GM23338 (cell line): ENCODE measurements at regions not wholly inside any gene's neighbourhood (a gene's known extent, or its start where the extent isn't known, plus 50 kb on each side); places are given as distances from the start of the nearest gene placed in this dataset.

ENCODE experiments used
- ATAC-seq: fragments of 200-7000 bp; cut with Tn5 transposase; 3 replicates; pipeline ENCODE4 v1.9.1; 2020
- DNase-seq: peaks from one replicate; pipeline ENCODE4 v3.0.0-alpha.2; 2015; ENCODE audit warnings: low spot score
- H2AFZ ChIP-seq: fragments of 200-600 bp; sonication (generic); 2 replicates; pipeline ENCODE4 v1.8.0; 2016; ENCODE audit warnings: antibody characterized with exemption, mild to moderate bottlenecking, moderate library complexity
- H3F3A ChIP-seq: fragments of 200-600 bp; sonication (generic); replicated peaks from 2 replicates; pipeline ENCODE4 v1.8.0; 2017; ENCODE audit warnings: antibody characterized with exemption, mixed run types, low read depth
- H3K27ac ChIP-seq: fragments of 200-600 bp; sonication (generic); 2 replicates; pipeline ENCODE4 v1.6.1; 2016; ENCODE audit warnings: low read depth
- H3K27me3 ChIP-seq: fragments of 200-600 bp; sonication (generic); 2 replicates; pipeline ENCODE4 v1.8.0; 2016; ENCODE audit warnings: mild to moderate bottlenecking, mixed run types, moderate library complexity; ENCODE audit not compliant: insufficient read depth
- H3K36me3 ChIP-seq: fragments of 200-600 bp; sonication (generic); 2 replicates; pipeline ENCODE4 v1.8.0; 2016; ENCODE audit warnings: mild to moderate bottlenecking; ENCODE audit not compliant: insufficient read depth
- H3K4me1 ChIP-seq: fragments of 200-600 bp; sonication (generic); 2 replicates; pipeline ENCODE4 v1.8.0; 2016; ENCODE audit warnings: mild to moderate bottlenecking, moderate library complexity; ENCODE audit not compliant: insufficient read depth
- H3K4me2 ChIP-seq: fragments of 200-600 bp; sonication (generic); 2 replicates; pipeline ENCODE4 v1.7.1; 2017; ENCODE audit warnings: mixed run types
- H3K4me3 ChIP-seq: fragments of 200-600 bp; sonication (generic); 2 replicates; pipeline ENCODE4 v1.6.1; 2016; ENCODE audit warnings: mixed run types
- H3K79me2 ChIP-seq: fragments of 200-600 bp; sonication (generic); replicated peaks from 2 replicates; pipeline ENCODE4 v1.8.0; 2017; ENCODE audit warnings: mild to moderate bottlenecking; ENCODE audit not compliant: insufficient read depth
- H3K9me2 ChIP-seq: fragments of 200-600 bp; sonication (generic); 2 replicates; pipeline ENCODE4 v1.8.0; 2017; ENCODE audit not compliant: insufficient read depth
- H4K20me1 ChIP-seq: fragments of 200-600 bp; sonication (generic); replicated peaks from 2 replicates; pipeline ENCODE4 v1.8.0; 2017; ENCODE audit warnings: mild to moderate bottlenecking; ENCODE audit not compliant: insufficient read depth
- H3K27ac Mint-ChIP-seq: 2 replicates; pipeline ENCODE4 v1.8.0; 2020; ENCODE audit warnings: inconsistent platforms, mild to moderate bottlenecking, moderate library complexity, mixed read lengths
- H3K27me3 Mint-ChIP-seq: 3 replicates; pipeline ENCODE4 v1.8.0; 2022; ENCODE audit warnings: low read depth, mild to moderate bottlenecking, moderate library complexity, mixed read lengths, inconsistent platforms; ENCODE audit not compliant: insufficient read depth, poor library complexity
- H3K36me3 Mint-ChIP-seq: 3 replicates; pipeline ENCODE4 v1.8.0; 2021; ENCODE audit warnings: low read depth, mild to moderate bottlenecking, inconsistent platforms, moderate library complexity, mixed read lengths
- H3K4me1 Mint-ChIP-seq: 3 replicates; pipeline ENCODE4 v1.8.0; 2020; ENCODE audit warnings: mild to moderate bottlenecking, inconsistent platforms, mixed read lengths
- H3K4me3 Mint-ChIP-seq: 3 replicates; pipeline ENCODE4 v1.8.0; 2021; ENCODE audit warnings: moderate library complexity, mild to moderate bottlenecking, inconsistent platforms, mixed read lengths
- H3K9me3 Mint-ChIP-seq: 3 replicates; pipeline ENCODE4 v1.8.0; 2020; ENCODE audit warnings: moderate library complexity, mild to moderate bottlenecking, inconsistent platforms, mixed read lengths
- CREB1 ChIP-seq: fragments of 250-450 bp; sonication (Bioruptor Pico); IDR thresholded peaks from 2 replicates; pipeline ENCODE4 v1.5.0; 2020; ENCODE audit warnings: low read depth, mild to moderate bottlenecking, moderate library complexity
- CTCF ChIP-seq, 2 experiments: fragments of 200-600 bp in 1 of 2; sonication (generic) in 1 of 2; conservative IDR thresholded peaks; 2 replicates each; pipeline versions ENCODE4 v1.5.1 to v1.6.1; 2016 to 2017; ENCODE audit warnings: antibody characterized with exemption in 2 of 2, low read depth in 2 of 2, mild to moderate bottlenecking in 2 of 2, moderate library complexity in 1 of 2
- ETS1 ChIP-seq: IDR thresholded peaks from 2 replicates; pipeline ENCODE4 v1.6.1; 2016; ENCODE audit warnings: antibody characterized with exemption
- EZH2 ChIP-seq: fragments of 200-600 bp; sonication (generic); IDR thresholded peaks from one replicate; pipeline ENCODE4 v1.8.0; 2017; ENCODE audit warnings: antibody characterized with exemption, mild to moderate bottlenecking, low read depth; ENCODE audit not compliant: unreplicated experiment
- EZH2phosphoT487 ChIP-seq: fragments of 200-600 bp; sonication (generic); IDR thresholded peaks from one replicate; pipeline ENCODE4 v1.8.1; 2018; ENCODE audit warnings: antibody characterized with exemption; ENCODE audit not compliant: unreplicated experiment
- JUNB ChIP-seq: IDR thresholded peaks from one replicate; pipeline ENCODE4 v1.6.1; 2016; ENCODE audit warnings: antibody characterized with exemption; ENCODE audit not compliant: unreplicated experiment
- NANOG ChIP-seq: IDR thresholded peaks from 2 replicates; pipeline ENCODE4 v1.6.1; 2016; ENCODE audit warnings: antibody characterized with exemption, borderline replicate concordance
- POLR2AphosphoS5 ChIP-seq: IDR thresholded peaks from 2 replicates; pipeline ENCODE4 v1.6.1; 2016; ENCODE audit warnings: antibody characterized with exemption, low read depth
- REST ChIP-seq: IDR thresholded peaks from one replicate; pipeline ENCODE4 v1.6.1; 2018; ENCODE audit warnings: antibody characterized with exemption; ENCODE audit not compliant: unreplicated experiment
- STAT1 ChIP-seq: IDR thresholded peaks from one replicate; pipeline ENCODE4 v1.6.1; 2016; ENCODE audit warnings: antibody characterized with exemption; ENCODE audit not compliant: unreplicated experiment
- ZNF114 ChIP-seq: fragments of 250-450 bp; sonication (Bioruptor Pico); IDR thresholded peaks from 2 replicates; pipeline ENCODE4 v1.5.0; 2020; ENCODE audit warnings: mild to moderate bottlenecking, moderate library complexity
- ZNF331 ChIP-seq: fragments of 250-450 bp; sonication (Bioruptor Pico); IDR thresholded peaks from 2 replicates; pipeline ENCODE4 v1.5.0; 2020; ENCODE audit warnings: low read depth, mild to moderate bottlenecking, moderate library complexity
- ZNF462 ChIP-seq: fragments of 250-450 bp; sonication (Bioruptor Pico); IDR thresholded peaks from 2 replicates; pipeline ENCODE4 v1.5.0; 2020; ENCODE audit warnings: mild to moderate bottlenecking, moderate library complexity

GRCh38 chr7:25792586-25792985 lies 359.4 kb upstream of the NFE2L3 start:
- Histone ChIP-seq H3K27me3 (no peaks in the 10 kb centered on the region), H3K79me2 (no peaks in the 10 kb centered on the region), H2AFZ (no peak overlapping the region), H3K4me1 (no peaks in the 10 kb centered on the region), H3K4me2 (no peak overlapping the region), H3K9me2 (peaks cover 7% of the 10 kb centered on the region), H3K4me3 (no peak overlapping the region), H4K20me1 (no peaks in the 10 kb centered on the region), H3K27ac (no peak overlapping the region), H3F3A (no peaks in the 10 kb centered on the region), H3K36me3 (no peaks in the 10 kb centered on the region)
- ATAC-seq (no peak), DNase-seq (no peak)
- no peak overlapping the region for H3K27ac Mint-ChIP-seq
- no peaks in the 10 kb centered on the region for H3K9me3 Mint-ChIP-seq
- peaks cover 5% of the 10 kb centered on the region; the same call in 2 of the 3 replicates for H3K4me1 Mint-ChIP-seq
- no peaks in the 10 kb centered on the region for H3K27me3 Mint-ChIP-seq
- no peak for TF ChIP-seq STAT1
- TF ChIP-seq REST: no peak
- TF ChIP-seq ZNF114: no peak
- TF ChIP-seq NANOG: no peak
- no peak for TF ChIP-seq CTCF (conservative IDR thresholded peaks at IDR 0.05; ENCODE audit: low read depth in 2 of 2)
- TF ChIP-seq JUNB: no peak
- no peak for TF ChIP-seq CREB1 (CRISPR knock-in tag)
- no peak for TF ChIP-seq EZH2
- no peak for TF ChIP-seq ETS1
- no peak for TF ChIP-seq EZH2phosphoT487
- TF ChIP-seq ZNF462 (CRISPR knock-in tag): no peak
- TF ChIP-seq POLR2AphosphoS5: no peak
- no peak for TF ChIP-seq ZNF331 (CRISPR knock-in tag)
- no peaks in the 10 kb centered on the region for H3K36me3 Mint-ChIP-seq
- no peak overlapping the region for H3K4me3 Mint-ChIP-seq
